Mesendoderm (in vitro differentiated cells): ENCODE measurements at regions not wholly inside any gene's neighbourhood (a gene's known extent, or its start where the extent isn't known, plus 50 kb on each side); places are given as distances from the start of the nearest gene placed in this dataset.

Experiments
- DNase-seq: peaks from one replicate; pipeline ENCODE4 v3.0.0; 2013
- H2AK5ac ChIP-seq: 2 replicates; pipeline ENCODE4 v1.6.1; 2013; ENCODE audit warnings: low read length, inconsistent platforms
- H2BK120ac ChIP-seq: 2 replicates; pipeline ENCODE4 v1.6.1; 2013; ENCODE audit warnings: low read depth, mild to moderate bottlenecking, low read length, moderate library complexity, mixed read lengths
- H2BK15ac ChIP-seq: replicated peaks from 2 replicates; pipeline ENCODE4 v1.6.1; 2013; ENCODE audit warnings: low read depth, mild to moderate bottlenecking, moderate library complexity
- H2BK5ac ChIP-seq: 2 replicates; pipeline ENCODE4 v1.6.1; 2013; ENCODE audit warnings: low read length, inconsistent platforms
- H3K18ac ChIP-seq: 2 replicates; pipeline ENCODE4 v1.6.1; 2013; ENCODE audit warnings: mild to moderate bottlenecking, low read length, mixed read lengths
- H3K23ac ChIP-seq: one replicate; pipeline ENCODE4 v1.6.1; 2013; ENCODE audit warnings: low read length
- H3K27ac ChIP-seq: 2 replicates; pipeline ENCODE4 v1.5.1; 2013; ENCODE audit warnings: low read depth, mild to moderate bottlenecking, inconsistent platforms, low read length, moderate library complexity
- H3K27me3 ChIP-seq: 2 replicates; pipeline ENCODE4 v1.6.1; 2013; ENCODE audit warnings: low read length, control low read depth, mild to moderate bottlenecking, inconsistent platforms; ENCODE audit not compliant: insufficient read depth, poor library complexity
- H3K36me3 ChIP-seq: 2 replicates; pipeline ENCODE4 v1.6.1; 2013; ENCODE audit warnings: low read length, inconsistent platforms; ENCODE audit not compliant: control insufficient read depth, insufficient read depth
- H3K4ac ChIP-seq: one replicate; pipeline ENCODE4 v1.6.1; 2013; ENCODE audit warnings: low read depth, mild to moderate bottlenecking, low read length, moderate library complexity
- H3K4me1 ChIP-seq: 2 replicates; pipeline ENCODE4 v1.6.1; 2013; ENCODE audit warnings: low read depth, low read length, inconsistent platforms; ENCODE audit not compliant: control insufficient read depth
- H3K4me2 ChIP-seq: 2 replicates; pipeline ENCODE4 v1.6.1; 2013; ENCODE audit warnings: low read length
- H3K4me3 ChIP-seq: 2 replicates; pipeline ENCODE4 v1.5.1; 2013; ENCODE audit warnings: mild to moderate bottlenecking, low read length
- H3K56ac ChIP-seq: one replicate; pipeline ENCODE4 v1.6.1; 2013; ENCODE audit warnings: low read length
- H3K79me1 ChIP-seq: 2 replicates; pipeline ENCODE4 v1.6.1; 2013; ENCODE audit warnings: low read length, inconsistent platforms
- H3K79me2 ChIP-seq: 2 replicates; pipeline ENCODE4 v1.6.1; 2013; ENCODE audit warnings: mild to moderate bottlenecking, low read length; ENCODE audit not compliant: control insufficient read depth, insufficient read depth
- H3K9ac ChIP-seq: 2 replicates; pipeline ENCODE4 v1.6.1; 2013; ENCODE audit warnings: low read length, inconsistent platforms
- H4K5ac ChIP-seq: one replicate; pipeline ENCODE4 v1.6.1; 2013; ENCODE audit warnings: low read length
- H4K8ac ChIP-seq: one replicate; pipeline ENCODE4 v1.6.1; 2013; ENCODE audit warnings: low read depth, mild to moderate bottlenecking, control low read depth, low read length, moderate library complexity
- WGBS: extraction: QIAGEN DNeasy Blood & Tissue Kit; methylation state at CpG from one replicate; pipeline ENCODE4 v1.1.7; 2013; ENCODE audit warnings: low lambda C conversion rate, missing lambda C conversion rate; ENCODE audit not compliant: insufficient coverage; ENCODE audit errors: extremely low coverage; 5-methylcytosine and 5-hydroxymethylcytosine counted together

DNA sequence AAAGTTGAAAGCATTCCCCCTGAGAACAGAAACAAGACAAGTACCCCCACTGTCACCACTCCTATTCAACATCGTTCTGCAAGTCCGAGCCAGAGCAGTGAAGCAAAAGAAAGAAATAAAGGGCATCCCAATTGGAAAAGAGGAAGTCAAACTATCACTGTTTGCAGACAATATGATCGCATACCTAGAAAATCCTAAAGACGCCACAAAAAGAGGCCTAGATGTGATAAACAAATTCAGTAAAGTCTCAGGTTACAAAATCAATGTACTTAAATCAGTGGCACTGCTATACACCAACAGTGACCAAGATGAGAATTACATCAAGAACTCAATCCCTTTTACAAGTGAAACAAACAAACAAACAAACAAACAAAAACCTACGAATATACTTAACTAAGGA, 87.7 kb upstream of the COCH start:
- WGBS, result no CpG with 5 or more reads among the region's 5 CpGs
- Histone ChIP-seq H3K36me3 (no peaks in the 10 kb centered on the region), H3K4ac (no peak overlapping the region), H2BK120ac (no peak overlapping the region), H3K79me1 (no peaks in the 10 kb centered on the region), H2AK5ac (no peak overlapping the region), H3K9ac (no peak overlapping the region), H3K4me3 (no peak overlapping the region), H3K18ac (no peak overlapping the region), H3K27ac (no peak overlapping the region), H3K4me1 (no peaks in the 10 kb centered on the region), H4K8ac (no peak overlapping the region), H2BK15ac (no peak overlapping the region), H4K5ac (no peak overlapping the region), H3K27me3 (no peaks in the 10 kb centered on the region), H3K4me2 (no peak overlapping the region), H3K56ac (no peak overlapping the region), H2BK5ac (no peak overlapping the region), H3K79me2 (no peaks in the 10 kb centered on the region), H3K23ac (no peak overlapping the region)
- DNase-seq, result no peak

- no peak overlapping the region for H3K27ac ChIP-seq
- no peak overlapping the region for H2BK120ac ChIP-seq
- no peak overlapping the region for H3K9ac ChIP-seq
- no peak overlapping the region for H3K56ac ChIP-seq
- H4K8ac ChIP-seq, result no peak overlapping the region
- no peak overlapping the region for H3K23ac ChIP-seq
- no CpG with 5 or more reads among the region's 3 CpGs for WGBS
- no peak overlapping the region for H3K4me3 ChIP-seq
- H3K79me1 ChIP-seq, result no peaks in the 10 kb centered on the region
- no peaks in the 10 kb centered on the region for H3K79me2 ChIP-seq
- H2BK15ac ChIP-seq, result no peak overlapping the region
- H3K36me3 ChIP-seq, result no peaks in the 10 kb centered on the region
- H3K18ac ChIP-seq, result no peak overlapping the region
- H4K5ac ChIP-seq, result no peak overlapping the region
- H3K4me1 ChIP-seq, result no peaks in the 10 kb centered on the region
- no peak overlapping the region for H3K4me2 ChIP-seq
- no peak overlapping the region for H3K4ac ChIP-seq
- H2BK5ac ChIP-seq, result no peak overlapping the region
- H2AK5ac ChIP-seq, result no peak overlapping the region
- H3K27me3 ChIP-seq, result peaks cover 2% of the 10 kb centered on the region
- no peak for DNase-seq
Measured at GRCh38 chr14:30790827-30791226, 83.5 kb upstream of the COCH start.

DNA sequence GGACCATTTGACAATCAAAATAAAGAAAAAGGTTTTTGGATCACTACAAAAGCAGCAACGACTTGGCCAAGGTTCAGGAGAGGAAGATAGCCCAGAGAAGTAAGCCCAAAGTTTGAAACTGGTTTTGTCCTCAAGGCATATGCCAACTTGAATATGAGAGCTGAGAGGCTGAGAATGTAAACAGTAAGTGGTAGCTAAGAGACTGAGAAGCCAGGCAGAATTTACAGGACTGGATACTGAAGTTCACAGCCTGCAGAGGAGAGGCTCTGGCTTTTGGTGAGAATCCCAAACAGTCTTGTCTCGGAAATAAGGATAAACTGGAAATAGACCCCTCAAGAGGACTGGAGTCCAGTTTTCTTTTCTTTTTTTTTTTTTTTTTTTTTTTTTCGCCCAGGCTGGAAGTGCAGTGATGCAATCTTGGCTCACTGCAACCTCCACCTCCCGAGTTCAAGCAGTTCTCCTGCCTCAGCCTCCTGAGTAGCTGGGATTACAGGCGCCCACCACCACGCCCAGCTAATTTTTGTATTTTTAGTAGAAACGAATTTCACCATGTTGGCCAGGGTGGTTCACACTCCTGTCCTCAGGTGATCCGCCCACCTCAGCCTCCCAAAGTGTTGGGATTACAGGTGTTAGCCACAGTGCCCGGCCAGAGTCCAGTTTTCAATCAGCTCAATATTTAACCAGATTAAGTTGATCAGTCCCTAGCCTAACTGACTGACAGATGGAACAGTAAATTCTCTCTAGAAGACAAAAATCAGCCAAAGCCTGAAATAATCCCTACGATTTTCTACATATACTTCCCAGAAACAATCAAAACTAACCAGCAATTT, 82.6 kb upstream of the COCH start:
- no peak overlapping the region for H3K4me2 ChIP-seq
- H2BK120ac ChIP-seq, result no peak overlapping the region
- H3K36me3 ChIP-seq, result no peaks in the 10 kb centered on the region
- peaks cover 2% of the 10 kb centered on the region for H3K27me3 ChIP-seq
- no peak overlapping the region for H4K8ac ChIP-seq
- no peak overlapping the region for H3K9ac ChIP-seq
- no CpG with 5 or more reads among the region's 10 CpGs for WGBS
- no peak overlapping the region for H3K27ac ChIP-seq
- H3K4ac ChIP-seq, result no peak overlapping the region
- no peak overlapping the region for H3K56ac ChIP-seq
- no peak overlapping the region for H4K5ac ChIP-seq
- H2AK5ac ChIP-seq, result no peak overlapping the region
- H2BK5ac ChIP-seq, result no peak overlapping the region
- no peak overlapping the region for H3K18ac ChIP-seq
- no peak for DNase-seq
- H3K4me1 ChIP-seq, result no peaks in the 10 kb centered on the region
- H2BK15ac ChIP-seq, result no peak overlapping the region
- H3K23ac ChIP-seq, result no peak overlapping the region
- no peaks in the 10 kb centered on the region for H3K79me1 ChIP-seq
- no peak overlapping the region for H3K4me3 ChIP-seq
- H3K79me2 ChIP-seq, result no peaks in the 10 kb centered on the region

DNA sequence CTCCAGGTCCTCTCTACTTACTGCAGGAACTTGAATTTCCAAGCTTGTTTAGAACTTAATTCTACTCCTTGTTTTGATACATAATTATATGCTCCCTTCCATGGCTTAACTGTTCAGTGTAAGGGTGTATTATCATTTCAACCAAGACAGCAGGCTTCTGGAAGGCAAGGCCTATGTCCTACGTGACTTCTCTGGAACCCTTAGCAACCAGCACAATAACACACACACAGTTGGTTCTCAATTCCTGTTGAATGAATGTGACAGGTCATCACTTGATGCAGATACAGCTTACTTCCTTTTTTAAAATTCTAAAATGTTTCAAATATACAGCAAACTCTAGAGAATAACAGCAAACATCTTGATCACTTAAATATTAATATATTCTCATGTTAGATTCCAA, 77.7 kb upstream of the COCH start:
- Histone ChIP-seq H2BK5ac (no peak overlapping the region), H3K4ac (no peak overlapping the region), H3K36me3 (no peaks in the 10 kb centered on the region), H2BK120ac (no peak overlapping the region), H3K9ac (no peak overlapping the region), H2AK5ac (no peak overlapping the region), H3K56ac (no peak overlapping the region), H3K18ac (no peak overlapping the region), H3K4me2 (no peak overlapping the region), H4K5ac (no peak overlapping the region), H3K4me1 (no peaks in the 10 kb centered on the region), H2BK15ac (no peak overlapping the region), H3K27me3 (peaks cover 2% of the 10 kb centered on the region), H3K27ac (no peak overlapping the region), H3K23ac (no peak overlapping the region), H4K8ac (no peak overlapping the region), H3K79me2 (no peaks in the 10 kb centered on the region), H3K4me3 (no peak overlapping the region), H3K79me1 (no peaks in the 10 kb centered on the region)
- no CpG with 5 or more reads among the region's 1 CpG for WGBS
- DNase-seq, result no peak

- H3K4me2 ChIP-seq, result no peak overlapping the region
- no peaks in the 10 kb centered on the region for H3K79me1 ChIP-seq
- no peak overlapping the region for H3K27ac ChIP-seq
- H3K4me3 ChIP-seq, result no peak overlapping the region
- H4K5ac ChIP-seq, result no peak overlapping the region
- no CpG with 5 or more reads among the region's 1 CpG for WGBS
- H4K8ac ChIP-seq, result no peak overlapping the region
- H3K36me3 ChIP-seq, result no peaks in the 10 kb centered on the region
- H3K9ac ChIP-seq, result no peak overlapping the region
- H2BK5ac ChIP-seq, result no peak overlapping the region
- H2AK5ac ChIP-seq, result no peak overlapping the region
- H3K27me3 ChIP-seq, result peaks cover 2% of the 10 kb centered on the region
- H3K4me1 ChIP-seq, result no peaks in the 10 kb centered on the region
- no peak overlapping the region for H3K56ac ChIP-seq
- no peak overlapping the region for H2BK120ac ChIP-seq
- DNase-seq, result no peak
- H2BK15ac ChIP-seq, result no peak overlapping the region
- H3K18ac ChIP-seq, result no peak overlapping the region
- no peak overlapping the region for H3K23ac ChIP-seq
- H3K79me2 ChIP-seq, result no peaks in the 10 kb centered on the region
- H3K4ac ChIP-seq, result no peak overlapping the region
Measured at GRCh38 chr14:30798516-30798915, 75.8 kb upstream of the COCH start.

DNA sequence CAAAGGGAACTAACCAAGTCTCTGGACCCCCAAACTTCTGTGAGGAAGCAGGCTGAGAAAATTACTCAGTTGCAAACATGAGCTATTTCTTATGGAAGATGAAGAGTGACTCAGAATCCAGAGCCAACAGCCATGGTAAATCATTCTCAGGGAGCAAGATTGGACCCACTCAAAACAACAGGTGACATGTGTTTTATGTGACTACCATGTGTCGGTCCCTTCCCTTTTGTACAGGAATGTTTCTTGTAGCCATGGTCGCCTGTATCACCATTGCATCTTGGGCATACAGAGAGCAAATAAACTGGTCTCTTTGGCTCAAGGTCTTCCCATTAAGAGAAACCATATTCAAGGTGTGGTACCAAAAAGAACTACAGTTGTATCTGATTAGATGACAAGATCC, 75.4 kb upstream of the COCH start:
- H3K4me1 ChIP-seq, result no peaks in the 10 kb centered on the region
- no peak overlapping the region for H3K23ac ChIP-seq
- WGBS, result no CpG with 5 or more reads among the region's 2 CpGs
- no peak overlapping the region for H3K4me2 ChIP-seq
- H3K4ac ChIP-seq, result no peak overlapping the region
- H3K9ac ChIP-seq, result no peak overlapping the region
- no peak overlapping the region for H2BK15ac ChIP-seq
- no peak for DNase-seq
- no peaks in the 10 kb centered on the region for H3K79me1 ChIP-seq
- H2BK5ac ChIP-seq, result no peak overlapping the region
- H3K56ac ChIP-seq, result no peak overlapping the region
- no peak overlapping the region for H3K27ac ChIP-seq
- no peak overlapping the region for H2BK120ac ChIP-seq
- H3K4me3 ChIP-seq, result no peak overlapping the region
- no peak overlapping the region for H4K5ac ChIP-seq
- H3K27me3 ChIP-seq, result peaks cover 2% of the 10 kb centered on the region
- no peak overlapping the region for H3K18ac ChIP-seq
- no peaks in the 10 kb centered on the region for H3K79me2 ChIP-seq
- H3K36me3 ChIP-seq, result no peaks in the 10 kb centered on the region
- no peak overlapping the region for H4K8ac ChIP-seq
- no peak overlapping the region for H2AK5ac ChIP-seq
